ENCODE measurements at regions not wholly inside any gene's neighbourhood (a gene's known extent, or its start where the extent isn't known, plus 50 kb on each side); places are given as distances from the start of the nearest gene placed in this dataset.

- no peak for DNase-seq (ENCODE audit: low read depth in 2 of 2)
Measured at GRCh38 chr2:830419-831224, 120.0 kb upstream of the SNTG2 start.

- DNase-seq (ENCODE audit: low read depth in 2 of 2), result no peak
Measured at GRCh38 chr2:829047-829446, 121.6 kb upstream of the SNTG2 start.

- no peak for DNase-seq (ENCODE audit: low read depth in 2 of 2)
Measured at GRCh38 chr2:824954-825353, 125.7 kb upstream of the SNTG2 start.

- DNase-seq (ENCODE audit: low read depth in 2 of 2), result no peak
Measured at GRCh38 chr2:824524-824923, 126.1 kb upstream of the SNTG2 start.

GRCh38 chr2:821546-821945 is 129.1 kb upstream of the SNTG2 start:
- DNase-seq (ENCODE audit: low read depth in 2 of 2), result no peak

- no peak for DNase-seq (ENCODE audit: low read depth in 2 of 2)
Measured at GRCh38 chr2:819601-820000, 131.0 kb upstream of the SNTG2 start.

GRCh38 chr2:819121-819520 is 131.5 kb upstream of the SNTG2 start:
- no peak for DNase-seq (ENCODE audit: low read depth in 2 of 2)

GRCh38 chr2:817336-818015 is 133.2 kb upstream of the SNTG2 start:
- DNase-seq (ENCODE audit: low read depth in 2 of 2), result no peak

GRCh38 chr2:816278-816677 is 134.4 kb upstream of the SNTG2 start:
- no peak for DNase-seq (ENCODE audit: low read depth in 2 of 2)

GRCh38 chr2:810397-810796 is 133.2 kb upstream of the TMEM18 start:
- DNase-seq (ENCODE audit: low read depth in 2 of 2), result no peak

GRCh38 chr2:807300-807699 is 130.1 kb upstream of the TMEM18 start:
- DNase-seq (ENCODE audit: low read depth in 2 of 2), result no peak

GRCh38 chr2:805664-806063 is 128.5 kb upstream of the TMEM18 start:
- DNase-seq (ENCODE audit: low read depth in 2 of 2), result no peak

GRCh38 chr2:797993-798392 is 120.8 kb upstream of the TMEM18 start:
- no peak for DNase-seq (ENCODE audit: low read depth in 2 of 2)

- no peak for DNase-seq (ENCODE audit: low read depth in 2 of 2)
Measured at GRCh38 chr2:797556-797955, 120.3 kb upstream of the TMEM18 start.

- DNase-seq (ENCODE audit: low read depth in 2 of 2), result no peak
Measured at GRCh38 chr2:796141-796985, 119.2 kb upstream of the TMEM18 start.

GRCh38 chr2:795531-796041 is 118.4 kb upstream of the TMEM18 start:
- DNase-seq (ENCODE audit: low read depth in 2 of 2), result no peak

- DNase-seq (ENCODE audit: low read depth in 2 of 2), result no peak
Measured at GRCh38 chr2:794554-795241, 117.5 kb upstream of the TMEM18 start.

GRCh38 chr2:793236-793635 is 116.0 kb upstream of the TMEM18 start:
- no peak for DNase-seq (ENCODE audit: low read depth in 2 of 2)

- DNase-seq (ENCODE audit: low read depth in 2 of 2), result no peak
Measured at GRCh38 chr2:792687-793086, 115.5 kb upstream of the TMEM18 start.

- no peak for DNase-seq (ENCODE audit: low read depth in 2 of 2)
Measured at GRCh38 chr2:790634-791245, 113.5 kb upstream of the TMEM18 start.

- no peak for DNase-seq (ENCODE audit: low read depth in 2 of 2)
Measured at GRCh38 chr2:790081-790480, 112.9 kb upstream of the TMEM18 start.
